ENCODE measurements at regions not wholly inside any gene's neighbourhood (a gene's known extent, or its start where the extent isn't known, plus 50 kb on each side); places are given as distances from the start of the nearest gene placed in this dataset.

GRCh38 chr2:220071696-220072095 is 444.3 kb downstream of the SLC4A3 start:
- TF ChIP-seq POLR2A (IDR thresholded peaks at IDR 0.05) (no peak), CTCF (IDR thresholded peaks at IDR 0.05) (no peak)
